Activated T-cell treated with anti-CD3 and anti-CD28 coated beads, Interleukin-2, amount 50 U/mL, for 48 hours (primary cell): ENCODE measurements at regions not wholly inside any gene's neighbourhood (a gene's known extent, or its start where the extent isn't known, plus 50 kb on each side); places are given as distances from the start of the nearest gene placed in this dataset.
A peak's percentile ranks its signal among the peaks of the same experiment; 100 is the strongest.

Experiments
- DNase-seq, 2 experiments: peaks; one replicate each; pipeline ENCODE4 v3.0.0-alpha.2; 2020

DNA sequence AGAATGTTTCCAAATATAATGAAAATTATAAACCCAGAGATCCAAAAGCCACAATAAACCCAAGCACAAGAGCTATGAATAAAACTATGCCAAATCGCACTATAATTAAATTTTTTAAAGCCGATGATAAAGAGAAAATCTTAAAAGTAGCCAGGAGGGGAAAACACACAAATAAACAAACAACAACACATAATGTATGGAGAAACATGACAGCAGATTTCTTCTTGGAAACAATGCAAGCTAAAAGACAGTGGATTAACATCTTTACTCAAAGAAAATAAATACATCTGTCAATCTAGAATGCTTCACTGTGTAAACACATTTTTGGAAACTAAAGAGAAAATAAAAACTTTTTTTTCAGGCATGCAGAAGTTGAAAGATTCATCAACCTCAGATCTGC, 53.0 kb upstream of the SMOX start:
- no peak for DNase-seq

DNA sequence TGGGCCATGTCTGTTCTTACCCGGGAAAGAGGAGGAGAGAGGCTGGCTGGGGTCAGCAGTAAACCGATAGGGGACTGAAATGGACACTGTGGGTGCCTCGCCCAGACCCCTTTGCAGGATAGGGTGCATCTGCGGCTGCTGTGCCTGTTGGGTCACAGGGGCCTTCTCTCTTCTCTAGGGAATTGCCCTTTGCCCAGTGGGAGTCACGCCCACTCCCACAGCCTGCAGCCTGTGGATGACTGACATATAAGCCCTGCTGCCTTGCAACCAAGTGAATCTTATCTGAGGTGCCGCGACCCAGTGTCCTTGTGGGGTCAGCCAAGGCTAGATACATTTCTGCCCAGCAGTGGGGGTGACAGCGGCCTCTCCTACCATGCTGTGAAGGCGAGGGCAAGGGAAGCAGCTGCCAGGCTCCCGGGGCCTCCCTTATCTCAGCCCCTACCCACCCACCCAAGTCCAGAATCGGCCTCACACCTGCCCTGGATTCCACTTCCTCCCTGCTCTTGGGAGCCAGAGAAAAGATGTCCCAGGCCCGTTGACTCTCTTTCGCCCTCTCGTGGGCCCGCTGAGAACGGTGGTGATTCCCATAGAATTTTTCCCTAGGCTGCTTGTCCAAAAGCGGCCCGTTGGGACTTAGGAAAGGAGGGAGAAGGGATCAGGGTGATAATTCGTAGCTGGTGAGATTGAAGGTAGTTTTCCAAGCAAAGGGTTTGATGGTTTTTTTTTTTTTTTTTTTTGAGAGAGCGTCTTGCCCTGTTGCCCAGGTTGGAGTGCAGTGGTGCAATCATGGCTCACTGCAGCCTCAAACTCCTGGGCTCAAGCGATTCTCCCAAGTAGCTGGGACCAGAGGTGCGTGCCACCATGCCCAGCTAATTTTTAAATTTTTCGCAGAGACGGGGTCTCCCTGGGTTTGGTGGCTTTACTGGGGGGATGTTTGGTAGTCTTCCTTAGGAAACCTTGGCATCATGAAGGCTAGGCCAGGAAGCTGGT, 56.8 kb upstream of the SMOX start:
- DNase-seq, result peak; percentile 69 to 70

DNA sequence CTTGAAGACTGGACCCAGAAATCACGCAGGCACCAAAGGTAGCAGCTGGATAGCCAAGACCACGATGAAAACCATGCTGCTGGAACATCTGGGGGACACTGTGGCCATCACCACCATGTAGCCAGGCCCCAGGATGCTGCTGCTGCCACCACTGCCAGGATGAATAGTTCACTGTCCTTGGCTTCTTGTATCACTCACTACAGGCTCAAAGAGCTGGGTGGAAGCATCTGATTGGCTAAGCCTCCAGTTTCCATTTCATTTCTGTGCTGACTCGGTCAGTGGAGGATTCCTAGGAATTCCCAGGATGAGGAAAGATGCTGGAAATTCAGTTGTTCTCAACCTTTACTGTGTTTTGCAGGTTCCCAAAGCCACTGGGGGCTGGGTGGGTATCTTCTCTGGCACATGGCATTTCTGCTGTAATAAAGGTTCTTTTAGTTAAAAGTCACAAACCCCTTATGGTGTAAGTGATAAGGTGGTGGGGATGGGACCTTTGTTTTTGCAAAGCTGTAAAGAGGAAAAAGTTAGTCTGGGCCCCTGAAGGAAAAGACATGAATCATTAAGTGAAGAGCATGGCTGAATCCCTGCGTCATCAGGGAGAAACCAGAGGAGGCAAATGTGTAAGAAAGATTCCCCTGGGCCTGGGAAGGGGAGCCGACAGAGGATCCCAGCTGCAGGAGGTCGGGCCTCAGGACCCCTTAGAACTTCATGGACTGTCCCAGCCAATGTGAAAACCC, 57.7 kb upstream of the SMOX start:
- DNase-seq, result peak in 1 of 2 experiments; percentile 13

DNA sequence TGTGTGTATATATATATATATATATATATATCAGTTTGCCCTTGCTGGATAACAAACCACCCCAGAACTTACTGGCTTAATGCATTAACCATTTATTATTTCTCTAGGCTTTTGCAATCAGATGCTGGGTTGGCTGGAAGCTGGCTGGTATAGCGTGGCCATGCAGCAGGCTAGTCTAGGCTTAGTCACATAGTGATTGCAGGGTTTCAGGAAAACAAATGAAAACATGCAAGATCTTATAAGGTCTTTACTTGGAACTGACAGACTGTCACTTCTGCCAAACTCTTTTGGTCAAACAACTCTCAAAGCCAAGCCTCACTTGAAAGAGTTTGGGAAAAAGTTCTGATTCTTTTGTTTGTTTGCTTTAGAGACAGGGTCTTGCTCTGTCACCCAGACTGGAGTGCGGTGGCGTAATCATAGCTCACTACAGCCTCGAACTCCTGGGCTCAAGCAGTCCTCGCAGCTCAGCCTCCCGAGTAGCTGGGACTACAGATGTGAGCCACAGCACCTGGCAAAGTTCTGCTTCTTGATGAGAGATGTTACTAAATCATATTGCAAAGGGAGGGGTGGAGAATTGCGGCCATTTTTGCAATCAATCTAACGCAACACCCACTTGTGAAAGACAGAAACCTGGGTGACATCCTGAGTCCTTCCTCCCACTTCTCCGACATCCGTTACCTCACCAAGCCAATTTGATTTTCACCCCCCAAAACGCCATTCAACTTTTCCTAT, 58.7 kb upstream of the SMOX start:
- no peak for DNase-seq

DNA sequence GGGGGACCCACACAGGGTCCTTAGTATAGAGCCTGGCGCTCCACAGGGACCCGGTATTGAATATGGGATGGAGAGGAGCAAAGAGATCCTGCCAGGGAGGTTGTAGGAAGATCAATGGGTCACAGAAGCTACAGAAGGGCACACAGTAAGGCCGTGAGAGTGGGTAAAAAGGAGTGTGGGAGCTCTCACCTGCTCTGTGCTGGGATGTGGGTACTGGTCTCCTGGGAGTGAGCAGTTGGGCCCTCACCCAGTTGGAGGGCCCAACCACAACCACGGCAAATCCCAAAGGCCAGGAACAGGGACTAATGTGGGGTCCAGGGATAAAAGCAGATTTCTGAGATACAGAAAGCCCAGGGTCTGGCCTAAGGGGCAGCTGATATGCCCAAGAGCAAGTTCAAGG, 59.9 kb upstream of the SMOX start:
- DNase-seq, result no peak

DNA sequence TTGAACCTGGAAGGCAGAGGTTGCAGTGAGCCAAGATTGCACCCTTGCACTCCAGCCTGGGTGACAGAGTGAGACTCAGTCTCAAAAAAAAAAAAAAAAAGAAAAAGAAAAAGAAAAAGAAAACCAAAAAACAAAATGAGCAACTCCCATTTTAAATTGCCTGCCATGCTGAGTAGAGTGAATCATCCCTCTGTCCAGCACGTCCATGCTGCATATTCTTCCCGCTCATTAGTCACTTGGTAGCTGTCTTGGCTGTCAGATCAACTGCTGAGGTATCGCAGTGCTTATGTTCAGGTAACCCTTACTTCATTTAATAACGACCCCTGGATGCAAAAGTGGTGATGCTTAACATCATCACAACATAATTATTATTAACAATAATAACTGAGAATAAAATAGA, 60.7 kb upstream of the SMOX start:
- no peak for DNase-seq

DNA sequence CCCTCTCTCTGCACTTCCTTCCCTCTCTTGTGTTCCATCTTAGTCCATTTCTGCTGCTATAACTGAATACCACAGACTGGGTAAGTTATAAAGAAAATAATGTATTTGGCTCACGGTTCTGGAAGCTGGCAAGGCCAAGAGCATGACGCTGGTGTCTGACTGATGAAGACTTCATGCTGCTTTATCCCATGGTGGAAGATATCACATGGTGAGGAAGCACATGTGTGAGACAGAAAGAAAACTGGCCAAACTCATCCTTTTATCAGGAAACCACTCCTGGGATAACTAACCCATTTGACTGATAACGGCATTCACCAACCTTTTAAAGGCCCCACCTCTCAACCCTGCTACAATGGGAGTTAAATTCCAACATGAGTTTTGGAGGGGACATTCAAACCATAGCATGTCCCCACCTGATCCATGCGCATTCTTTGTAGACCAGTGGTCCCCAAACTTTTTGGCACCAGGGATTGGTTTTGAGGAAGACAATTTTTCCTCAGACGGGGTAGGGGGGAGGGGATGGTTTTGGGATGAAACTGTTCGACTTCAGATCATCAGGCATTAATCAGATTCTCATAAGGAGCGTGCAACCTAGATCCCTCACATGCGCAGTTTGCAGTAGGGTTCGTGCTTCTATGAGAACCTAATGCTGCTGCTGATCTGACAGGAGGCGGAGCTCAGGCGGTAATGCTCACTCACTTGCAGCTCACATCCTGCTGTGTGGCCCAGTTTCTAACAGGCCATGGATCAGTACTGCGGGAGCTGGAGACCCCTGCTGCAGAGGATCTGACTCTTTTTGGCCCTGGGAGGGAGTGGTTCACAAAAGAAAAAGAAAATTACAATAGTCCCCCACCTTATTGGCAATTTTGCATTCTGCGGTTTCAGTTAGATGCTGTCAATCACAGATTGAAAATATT, 61.6 kb upstream of the SMOX start:
- DNase-seq, result no peak

DNA sequence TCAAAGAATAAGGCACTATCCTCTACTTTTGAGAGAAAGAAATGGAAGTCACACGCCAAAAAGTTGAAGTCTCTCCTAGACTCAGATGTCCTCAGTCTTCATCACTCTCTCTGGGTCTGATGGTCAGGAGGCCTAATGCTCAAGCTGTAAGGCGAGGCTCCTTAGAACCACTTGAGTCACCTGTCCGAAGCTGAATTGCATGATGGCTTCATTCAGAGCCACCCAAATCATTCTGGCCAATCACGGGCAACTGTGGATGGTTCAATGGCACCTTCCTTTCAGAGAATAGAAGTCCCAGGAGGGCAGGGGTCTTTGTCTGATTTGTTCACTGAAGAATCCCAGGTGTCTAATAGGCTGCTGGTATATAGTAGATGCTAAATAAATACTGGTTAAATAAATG, 63.9 kb upstream of the SMOX start:
- no peak for DNase-seq

DNA sequence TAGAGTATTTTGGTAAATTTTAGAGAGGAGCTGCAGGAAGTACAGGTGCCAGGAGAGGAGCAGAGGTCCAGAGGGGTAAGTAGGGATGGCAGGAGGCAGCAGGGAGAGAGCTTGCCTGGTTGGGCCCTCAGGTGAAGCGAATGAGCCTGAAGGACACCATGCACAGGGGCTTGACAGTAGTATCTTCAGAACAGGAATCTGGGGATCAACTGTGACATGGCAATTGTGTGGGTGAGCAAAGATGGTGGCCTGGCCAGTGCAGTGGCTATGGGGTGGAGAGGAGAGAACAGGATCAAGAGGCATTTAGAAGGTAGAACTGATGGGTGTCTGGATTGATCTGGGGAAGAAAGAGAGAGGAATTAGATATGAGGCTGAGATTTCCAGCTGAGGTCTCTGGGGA, 64.5 kb upstream of the SMOX start:
- DNase-seq, result no peak

DNA sequence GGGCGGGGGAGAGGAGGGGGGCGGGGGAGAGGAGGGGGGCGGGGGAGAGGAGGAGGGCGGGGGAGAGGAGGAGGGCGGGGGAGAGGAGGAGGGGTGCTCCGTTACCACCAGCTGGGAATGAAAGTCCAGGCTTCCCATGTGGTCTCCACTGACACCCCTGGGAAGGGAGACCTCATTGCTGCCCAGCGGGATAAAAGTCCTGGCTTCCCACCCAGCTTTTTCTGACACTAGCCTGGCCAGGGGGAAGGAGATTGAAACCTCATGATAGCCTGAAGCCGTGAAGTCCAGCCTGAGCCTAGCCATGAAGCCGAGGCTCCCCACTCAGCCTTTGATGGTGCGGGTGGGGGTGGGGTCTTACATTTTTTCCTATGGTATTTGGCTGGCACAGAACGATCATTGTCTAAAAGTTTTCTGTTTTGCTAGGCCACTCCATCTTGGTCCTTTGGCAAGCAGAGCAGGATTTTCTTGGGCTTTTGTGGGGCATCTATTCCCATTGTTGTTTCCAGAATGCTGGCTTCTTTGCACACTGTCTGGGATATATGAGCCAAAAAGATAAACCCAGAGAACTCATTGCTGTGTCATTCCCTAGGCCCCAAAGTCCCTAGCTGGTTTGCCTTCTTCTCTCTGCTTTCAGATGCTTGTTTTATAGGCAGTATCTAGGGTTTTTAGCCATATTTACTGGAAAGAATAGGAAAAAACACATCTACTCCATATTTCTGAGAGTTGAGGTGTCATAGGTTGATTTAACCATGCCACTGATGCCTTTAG, 65.3 kb upstream of the SMOX start:
- DNase-seq, result no peak

DNA sequence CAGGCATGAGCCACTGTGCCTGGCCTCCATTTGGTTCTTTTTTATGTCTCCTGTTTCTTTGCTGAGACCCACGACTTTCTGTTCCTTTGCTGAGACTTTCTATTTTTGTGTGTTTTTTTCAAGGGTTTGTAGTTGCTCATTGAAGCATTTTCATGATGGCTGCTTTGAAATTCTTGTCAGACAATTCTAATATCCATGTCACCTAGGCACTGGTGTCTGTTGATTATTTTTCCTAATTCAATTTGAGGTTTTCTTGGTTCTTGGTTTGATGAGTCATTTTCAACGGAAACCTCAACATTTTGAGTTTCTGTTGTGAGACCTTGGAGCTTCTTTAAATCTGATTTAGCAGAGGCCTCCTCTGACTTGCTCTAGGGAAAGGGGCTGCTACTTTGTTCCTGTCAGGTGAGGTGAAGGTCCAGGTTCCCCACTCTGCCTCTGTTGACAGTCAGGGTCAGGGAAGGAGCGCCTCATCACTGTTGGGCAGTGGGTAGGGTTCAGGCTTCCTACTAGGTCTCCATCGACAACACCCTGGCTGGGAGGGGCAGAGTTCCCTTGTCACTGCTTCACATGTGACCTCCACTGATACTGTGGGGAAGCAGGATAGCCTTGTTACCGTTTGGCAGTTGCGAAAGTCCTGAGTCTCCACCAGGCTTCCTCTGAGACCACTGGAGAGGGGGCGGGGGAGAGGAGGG, 66.1 kb upstream of the SMOX start:
- peak; percentile 64 to 66 for DNase-seq

DNA sequence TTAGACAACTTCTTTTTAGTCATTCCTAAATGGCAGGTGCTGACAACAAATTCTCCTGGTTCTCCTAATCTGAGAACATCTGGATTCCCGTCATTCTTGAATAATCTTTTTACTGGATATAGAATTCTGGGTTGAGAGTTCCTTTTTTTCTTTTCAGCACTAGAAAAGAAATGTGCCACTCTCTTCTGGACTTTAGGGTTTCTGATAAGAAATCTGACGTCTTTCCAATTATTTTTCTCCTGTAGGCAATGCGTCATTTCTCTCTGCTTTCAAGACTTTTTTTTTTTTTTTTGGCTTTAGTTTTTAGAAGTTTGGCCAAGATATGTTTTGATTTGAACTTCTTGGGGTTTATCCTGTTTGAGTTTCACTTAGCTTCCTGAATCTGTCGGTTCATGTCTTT, 66.1 kb upstream of the RNF24 start:
- no peak for DNase-seq

DNA sequence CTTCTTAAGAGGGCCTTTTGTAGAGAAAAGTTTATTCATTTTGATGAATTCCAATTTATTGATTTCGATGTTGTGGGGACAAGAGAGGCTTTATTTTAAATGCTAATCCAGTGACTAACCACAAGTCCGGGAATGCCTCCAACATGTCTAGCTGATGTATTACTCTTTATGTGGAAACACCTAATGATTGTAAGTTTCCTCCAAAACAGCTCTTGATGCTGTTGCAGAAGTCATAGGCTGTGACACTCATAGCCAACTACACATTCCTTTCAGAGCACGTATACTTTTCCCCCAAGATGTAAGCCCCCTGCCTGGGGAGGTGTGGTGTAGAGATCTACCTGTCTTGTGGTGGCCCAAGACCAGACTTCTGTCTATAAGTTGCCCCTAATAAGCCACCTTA, 61.3 kb upstream of the RNF24 start:
- no peak for DNase-seq

DNA sequence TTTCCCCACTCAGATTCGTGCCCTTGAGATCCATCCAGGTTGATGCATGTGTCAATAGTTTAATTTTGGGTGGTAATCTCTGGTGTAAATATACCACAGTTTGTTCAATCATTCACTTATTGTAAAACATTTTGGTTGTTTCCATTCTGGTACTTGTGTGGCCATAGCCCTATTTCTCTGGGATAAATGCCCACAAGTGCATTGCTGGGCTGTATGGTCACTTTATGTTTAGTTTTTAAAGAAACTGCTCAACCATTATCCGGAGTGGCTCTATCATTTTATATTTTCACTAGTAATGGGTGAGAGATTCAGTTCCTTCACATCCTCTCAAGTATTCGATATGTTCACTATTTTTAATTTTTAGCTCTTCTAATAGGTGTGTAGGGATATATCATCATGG, 60.7 kb upstream of the RNF24 start:
- no peak for DNase-seq

DNA sequence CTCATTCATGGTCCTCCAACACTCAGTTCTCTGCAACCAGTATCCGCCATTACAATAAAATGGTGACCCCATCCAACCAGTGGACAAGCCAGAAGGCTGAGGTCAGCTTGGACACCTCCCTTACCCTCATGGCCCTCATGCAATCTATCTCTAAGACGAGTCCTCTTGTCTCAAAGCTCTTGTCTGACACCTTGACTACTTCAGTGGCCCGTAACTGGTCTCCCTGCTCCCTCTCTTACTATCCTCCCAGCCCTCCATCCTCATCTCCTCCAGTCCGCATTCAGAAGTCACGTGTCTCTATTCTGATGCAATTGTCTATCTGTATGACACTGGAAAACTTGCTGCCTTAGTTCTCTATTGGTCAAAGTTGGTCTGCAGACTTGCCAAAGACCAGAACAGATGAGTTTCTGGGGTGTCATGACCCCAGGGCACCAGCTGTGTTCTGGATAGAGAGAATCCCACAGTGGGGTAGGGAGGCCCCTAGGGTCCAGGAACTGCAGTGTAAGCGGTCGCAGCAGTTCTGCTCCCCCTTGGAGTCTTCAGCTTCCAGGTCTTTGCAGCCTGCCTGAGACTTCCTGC, 59.6 kb upstream of the RNF24 start:
- DNase-seq, result no peak

DNA sequence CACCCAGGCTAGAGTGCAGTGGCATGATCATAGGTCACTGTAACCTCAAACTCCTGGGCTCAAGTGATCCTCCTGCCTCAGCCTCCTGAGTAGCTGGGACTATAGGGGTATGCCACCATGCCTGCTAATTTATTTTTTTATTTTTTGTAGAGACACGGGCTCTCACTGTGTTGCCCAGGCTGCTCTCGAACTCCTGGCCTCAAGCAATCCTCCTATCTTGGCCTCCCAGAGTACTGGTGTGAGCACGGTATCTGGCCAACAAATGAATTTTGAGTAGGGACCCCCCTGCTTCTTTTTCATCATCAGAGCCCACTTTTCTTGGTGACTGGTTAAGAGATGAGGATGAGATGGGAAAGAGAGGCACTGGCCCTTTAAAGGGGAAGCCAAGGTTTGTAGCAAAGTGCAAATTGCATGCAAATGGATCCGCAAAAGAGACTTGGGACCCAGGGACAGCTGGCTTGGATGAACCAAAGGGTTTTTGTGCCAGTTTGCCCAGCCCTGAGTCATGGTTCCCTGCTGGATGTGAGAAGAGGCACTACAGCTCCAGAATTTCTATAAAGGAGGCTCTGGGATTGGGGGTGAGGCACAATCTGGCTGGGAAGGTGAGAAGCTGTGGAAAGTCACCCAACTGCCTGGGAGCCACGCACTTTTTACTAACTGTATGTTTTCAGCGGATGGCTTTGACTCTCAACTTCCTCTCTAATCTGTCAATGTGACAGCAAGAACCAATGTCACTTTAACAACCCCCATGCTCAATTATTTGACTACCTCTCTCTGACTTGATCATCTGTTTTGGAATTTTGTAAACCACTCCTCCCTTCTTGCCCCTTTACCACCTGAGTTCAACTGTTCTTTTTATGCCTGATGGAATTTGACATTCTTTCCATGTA, 58.7 kb upstream of the RNF24 start:
- no peak for DNase-seq

DNA sequence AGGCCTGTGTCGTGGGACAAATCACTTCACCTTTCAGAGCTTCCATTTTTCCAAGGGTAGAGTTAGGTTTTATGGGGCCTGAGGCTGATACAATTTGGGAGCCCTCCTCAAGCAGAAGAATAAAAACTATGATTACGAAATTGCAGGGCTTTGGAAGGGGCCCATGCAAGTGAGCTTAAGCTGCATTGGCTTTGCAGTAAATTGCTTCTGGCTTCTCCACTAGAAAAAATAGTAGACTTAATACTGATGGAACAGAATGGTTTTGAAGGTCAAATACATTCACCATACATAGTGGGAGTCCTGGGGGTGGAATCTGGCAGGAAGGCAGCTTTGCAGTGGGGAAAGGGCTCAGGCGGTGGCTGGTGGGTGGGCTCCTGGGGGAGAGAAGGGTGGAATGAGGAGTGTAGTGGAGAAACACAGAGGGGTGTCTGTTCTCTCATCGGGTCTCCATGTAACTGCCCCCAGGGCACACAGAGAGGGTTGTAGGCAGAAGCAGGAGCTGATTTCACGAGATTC, 55.9 kb upstream of the RNF24 start:
- no peak for DNase-seq

DNA sequence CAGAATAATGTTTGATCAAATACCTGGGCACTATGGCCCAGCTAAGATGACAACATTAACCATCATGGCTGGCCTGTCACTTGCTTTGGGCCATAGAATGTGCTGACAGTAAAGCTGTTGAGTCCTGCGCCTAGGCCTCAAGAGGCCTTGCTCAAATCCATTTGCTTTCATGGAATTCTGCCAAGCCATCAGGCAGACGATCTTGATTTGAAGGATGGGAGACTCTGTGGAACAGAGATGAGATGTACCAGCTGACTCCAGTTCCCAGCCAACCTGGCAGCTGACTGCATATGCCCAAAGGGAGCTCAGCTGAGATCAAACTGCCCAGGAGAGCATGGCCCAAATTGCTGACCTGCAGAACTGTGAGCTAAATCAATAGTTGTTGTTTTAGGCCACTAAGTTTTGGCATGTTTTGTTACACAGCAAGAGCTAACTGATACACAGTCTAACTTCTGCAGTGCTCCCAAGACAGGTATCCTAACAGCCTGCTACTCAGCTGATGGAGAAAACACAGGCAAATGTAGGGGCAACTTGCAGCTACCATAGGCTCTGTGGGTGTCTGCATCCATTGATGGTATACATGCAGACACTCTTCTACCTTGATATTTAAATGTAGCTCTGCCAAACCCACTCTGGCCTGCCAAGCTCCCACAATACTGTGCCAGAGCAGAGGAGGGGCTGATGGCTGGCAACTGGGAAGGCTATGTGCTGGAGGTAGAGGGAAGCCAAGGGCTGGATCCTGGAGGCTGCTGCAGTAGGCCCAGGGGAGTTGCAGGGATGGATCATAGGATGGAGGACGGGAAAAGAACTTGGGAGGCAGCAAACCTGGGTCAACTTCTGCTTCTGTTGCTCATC, 55.2 kb upstream of the RNF24 start:
- DNase-seq, result no peak
